Neural cell (in vitro differentiated cells): ENCODE measurements at regions not wholly inside any gene's neighbourhood (a gene's known extent, or its start where the extent isn't known, plus 50 kb on each side); places are given as distances from the start of the nearest gene placed in this dataset.

ENCODE experiments used
- H2AFZ ChIP-seq: fragments of 200-600, 300-800 bp; sonication (generic), shearing (Covaris generic); 2 replicates; pipeline ENCODE4 v1.6.0; 2014; ENCODE audit warnings: low read depth, mild to moderate bottlenecking, antibody characterized with exemption, low read length, moderate library complexity
- H3F3A ChIP-seq: fragments of 200-600 bp; shearing (Covaris generic); 2 replicates; pipeline ENCODE4 v1.6.1; 2016; ENCODE audit warnings: mild to moderate bottlenecking, moderate library complexity, mixed read lengths, antibody characterized with exemption, low read length; ENCODE audit not compliant: insufficient read depth, poor library complexity, severe bottlenecking
- H3K27ac ChIP-seq: fragments of 200-600, 300-800 bp; sonication (generic), shearing (Covaris generic); 2 replicates; pipeline ENCODE4 v1.5.1; 2014; ENCODE audit warnings: mild to moderate bottlenecking, low read length, moderate library complexity
- H3K27me3 ChIP-seq: fragments of 300-800, 200-600 bp; sonication (generic), shearing (Covaris generic); 2 replicates; pipeline ENCODE4 v1.6.0; 2014; ENCODE audit warnings: mild to moderate bottlenecking, low read depth, low read length, moderate library complexity; ENCODE audit not compliant: insufficient read depth
- H3K36me3 ChIP-seq: fragments of 300-800, 200-600 bp; sonication (generic), shearing (Covaris generic); 2 replicates; pipeline ENCODE4 v1.5.1; 2014; ENCODE audit warnings: mild to moderate bottlenecking, antibody characterized with exemption, low read length, moderate library complexity; ENCODE audit not compliant: insufficient read depth
- H3K4me2 ChIP-seq: fragments of 300-800, 200-600 bp; sonication (generic), shearing (Covaris generic); 2 replicates; pipeline ENCODE4 v1.6.0; 2014; ENCODE audit warnings: mild to moderate bottlenecking, low read length
- H3K4me3 ChIP-seq: fragments of 300-800, 200-600 bp; sonication (generic), shearing (Covaris generic); 2 replicates; pipeline ENCODE4 v1.5.1; 2014; ENCODE audit warnings: mild to moderate bottlenecking, low read length, moderate library complexity
- H3K79me2 ChIP-seq: fragments of 200-600 bp; shearing (Covaris generic); replicated peaks from 2 replicates; pipeline ENCODE4 v1.6.0; 2014; ENCODE audit warnings: mild to moderate bottlenecking, low read length, moderate library complexity; ENCODE audit not compliant: insufficient read depth
- H3K9ac ChIP-seq: fragments of 300-800, 200-600 bp; sonication (generic), shearing (Covaris generic); 2 replicates; pipeline ENCODE4 v1.6.1; 2016; ENCODE audit warnings: mild to moderate bottlenecking, low read length, mixed read lengths
- H3K9me2 ChIP-seq: fragments of 200-600 bp; shearing (Covaris generic); 2 replicates; pipeline ENCODE4 v1.6.1; 2016; ENCODE audit warnings: mild to moderate bottlenecking, low read length, mixed read lengths; ENCODE audit not compliant: insufficient read depth
- H3K9me3 ChIP-seq: fragments of 200-600, 300-800 bp; sonication (generic), shearing (Covaris generic); 2 replicates; pipeline ENCODE4 v1.6.1; 2016; ENCODE audit warnings: mild to moderate bottlenecking, mixed run types, low read length, moderate library complexity, mixed read lengths
- H4K20me1 ChIP-seq: fragments of 200-600 bp; shearing (Covaris generic); 2 replicates; pipeline ENCODE4 v1.6.1; 2016; ENCODE audit warnings: mild to moderate bottlenecking, mixed run types; ENCODE audit not compliant: insufficient read depth
- CTCF ChIP-seq: fragments of 450-650 bp; IDR thresholded peaks from 2 replicates; pipeline ENCODE4 v1.5.1; 2014; ENCODE audit warnings: antibody characterized with exemption, mild to moderate bottlenecking, moderate library complexity; ENCODE audit not compliant: poor library complexity, severe bottlenecking
- EP300 ChIP-seq: fragments of 450-650 bp; conservative IDR thresholded peaks from 2 replicates; pipeline ENCODE4 v1.6.1; 2014; ENCODE audit warnings: antibody characterized with exemption, mild to moderate bottlenecking, moderate library complexity; ENCODE audit not compliant: poor library complexity, severe bottlenecking
- EZH2 ChIP-seq: fragments of 200-600, 300-800 bp; shearing (Covaris generic), sonication (generic); IDR thresholded peaks from 2 replicates; pipeline ENCODE4 v1.6.1; 2014; ENCODE audit warnings: antibody characterized with exemption, low read length, borderline replicate concordance, mild to moderate bottlenecking; ENCODE audit not compliant: insufficient read depth, poor library complexity, severe bottlenecking
- MXI1 ChIP-seq: fragments of 450-650 bp; conservative IDR thresholded peaks from 2 replicates; pipeline ENCODE4 v1.6.1; 2014; ENCODE audit warnings: antibody characterized with exemption, mild to moderate bottlenecking; ENCODE audit not compliant: poor library complexity, severe bottlenecking
- POLR2AphosphoS5 ChIP-seq: IDR thresholded peaks from 2 replicates; pipeline ENCODE4 v1.6.1; 2012
- RAD21 ChIP-seq: fragments of 450-650 bp; conservative IDR thresholded peaks from 2 replicates; pipeline ENCODE4 v1.6.1; 2014; ENCODE audit warnings: antibody characterized with exemption, mild to moderate bottlenecking, moderate library complexity
- REST ChIP-seq: IDR thresholded peaks from 2 replicates; pipeline ENCODE4 v1.6.1; 2012; ENCODE audit warnings: borderline replicate concordance
- SMC3 ChIP-seq: fragments of 450-650 bp; conservative IDR thresholded peaks from 2 replicates; pipeline ENCODE4 v1.6.1; 2014; ENCODE audit warnings: antibody characterized with exemption, mild to moderate bottlenecking, moderate library complexity; ENCODE audit not compliant: poor library complexity
- TAF1 ChIP-seq: IDR thresholded peaks from 2 replicates; pipeline ENCODE4 v1.6.1; 2012; ENCODE audit warnings: low read depth

GRCh38 chr13:40075281-40075680 lies 419.8 kb downstream of the COG6 start:
- Histone ChIP-seq H3K27ac (no peak overlapping the region), H3K9ac (no peak overlapping the region), H3K9me2 (no peaks in the 10 kb centered on the region), H4K20me1 (no peaks in the 10 kb centered on the region), H3K4me3 (no peak overlapping the region), H3K4me2 (no peak overlapping the region), H2AFZ (no peak overlapping the region), H3K9me3 (no peaks in the 10 kb centered on the region), H3F3A (no peaks in the 10 kb centered on the region), H3K79me2 (no peaks in the 10 kb centered on the region), H3K36me3 (no peaks in the 10 kb centered on the region), H3K27me3 (peaks cover 49% of the 10 kb centered on the region)
- no peak for TF ChIP-seq EZH2

- no peaks in the 10 kb centered on the region for H3K9me3 ChIP-seq
- no peaks in the 10 kb centered on the region for H3K79me2 ChIP-seq
- TF ChIP-seq RAD21 = no peak
- H3K9ac ChIP-seq = no peak overlapping the region
- no peaks in the 10 kb centered on the region for H3F3A ChIP-seq
- no peak overlapping the region for H3K4me3 ChIP-seq
- H3K36me3 ChIP-seq = no peaks in the 10 kb centered on the region
- no peak overlapping the region for H3K27ac ChIP-seq
- H4K20me1 ChIP-seq = no peaks in the 10 kb centered on the region
- peaks cover 34% of the 10 kb centered on the region for H3K27me3 ChIP-seq
- no peak overlapping the region for H3K4me2 ChIP-seq
- no peak overlapping the region for H2AFZ ChIP-seq
- H3K9me2 ChIP-seq = no peaks in the 10 kb centered on the region
These were observed 421.4 kb downstream of the COG6 start for GRCh38 chr13:40076765-40077362.

- no peaks in the 10 kb centered on the region for H3K79me2 ChIP-seq
- H3K9me3 ChIP-seq = no peaks in the 10 kb centered on the region
- H3F3A ChIP-seq = no peaks in the 10 kb centered on the region
- H3K4me2 ChIP-seq = no peak overlapping the region
- no peak overlapping the region for H2AFZ ChIP-seq
- no peak overlapping the region for H3K27ac ChIP-seq
- peaks cover 27% of the 10 kb centered on the region for H3K27me3 ChIP-seq
- TF ChIP-seq MXI1 (no peak), CTCF (no peak), TAF1 (no peak), EP300 (no peak), POLR2AphosphoS5 (no peak), EZH2 (no peak), SMC3 (no peak), RAD21 (no peak), REST (no peak)
- H3K9me2 ChIP-seq = no peaks in the 10 kb centered on the region
- no peaks in the 10 kb centered on the region for H4K20me1 ChIP-seq
- H3K36me3 ChIP-seq = no peaks in the 10 kb centered on the region
- H3K4me3 ChIP-seq = no peak overlapping the region
- H3K9ac ChIP-seq = no peak overlapping the region
These were observed 422.1 kb downstream of the COG6 start for GRCh38 chr13:40077396-40078027.
